ENCODE measurements at regions not wholly inside any gene's neighbourhood (a gene's known extent, or its start where the extent isn't known, plus 50 kb on each side); places are given as distances from the start of the nearest gene placed in this dataset.

DNA sequence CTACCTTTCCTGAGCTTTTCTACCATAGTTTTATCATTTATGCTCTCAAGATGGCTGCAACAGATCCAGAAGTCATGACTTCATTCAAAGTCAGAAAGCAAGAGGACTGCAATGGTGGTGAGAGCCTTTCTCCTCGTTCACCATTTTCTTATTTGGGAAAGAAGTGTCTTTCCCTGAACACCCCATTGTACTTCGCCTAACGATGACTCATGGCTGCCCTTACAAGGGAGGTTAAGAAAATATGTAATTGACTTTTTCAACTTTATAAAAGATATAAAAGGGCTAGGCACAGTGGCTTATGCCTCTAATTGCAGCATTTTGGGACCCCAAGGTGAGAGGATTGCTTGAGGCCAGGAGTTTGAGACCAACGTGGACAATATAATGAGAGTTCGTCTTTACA lies 541.7 kb downstream of the METTL15 start:
- Histone ChIP-seq H3K9me3 (ENCODE audit: control insufficient read depth, insufficient read depth, low read length) (no peaks in the 10 kb centered on the region), H4K20me1 (ENCODE audit: control insufficient read depth, insufficient read depth, low read depth, low read length) (no peaks in the 10 kb centered on the region), H3K9me2 (replicated peaks; ENCODE audit: control insufficient read depth, low read length) (no peaks in the 10 kb centered on the region), H3K4me2 (ENCODE audit: low read length) (no peak overlapping the region), H3K36me3 (ENCODE audit: control insufficient read depth, low read length) (no peaks in the 10 kb centered on the region), H3K27me3 (ENCODE audit: control insufficient read depth, low read length) (no peaks in the 10 kb centered on the region), H3K79me2 (ENCODE audit: control insufficient read depth, low read length) (no peaks in the 10 kb centered on the region), H3K27ac (ENCODE audit: low read depth, low read length) (no peak overlapping the region), H3K4me1 (ENCODE audit: control insufficient read depth, low read length) (no peaks in the 10 kb centered on the region), H3F3A (ENCODE audit: control insufficient read depth, insufficient read depth) (no peaks in the 10 kb centered on the region), H3K4me3 (ENCODE audit: low read length) (no peak overlapping the region)
- TF ChIP-seq, protein P1, sequence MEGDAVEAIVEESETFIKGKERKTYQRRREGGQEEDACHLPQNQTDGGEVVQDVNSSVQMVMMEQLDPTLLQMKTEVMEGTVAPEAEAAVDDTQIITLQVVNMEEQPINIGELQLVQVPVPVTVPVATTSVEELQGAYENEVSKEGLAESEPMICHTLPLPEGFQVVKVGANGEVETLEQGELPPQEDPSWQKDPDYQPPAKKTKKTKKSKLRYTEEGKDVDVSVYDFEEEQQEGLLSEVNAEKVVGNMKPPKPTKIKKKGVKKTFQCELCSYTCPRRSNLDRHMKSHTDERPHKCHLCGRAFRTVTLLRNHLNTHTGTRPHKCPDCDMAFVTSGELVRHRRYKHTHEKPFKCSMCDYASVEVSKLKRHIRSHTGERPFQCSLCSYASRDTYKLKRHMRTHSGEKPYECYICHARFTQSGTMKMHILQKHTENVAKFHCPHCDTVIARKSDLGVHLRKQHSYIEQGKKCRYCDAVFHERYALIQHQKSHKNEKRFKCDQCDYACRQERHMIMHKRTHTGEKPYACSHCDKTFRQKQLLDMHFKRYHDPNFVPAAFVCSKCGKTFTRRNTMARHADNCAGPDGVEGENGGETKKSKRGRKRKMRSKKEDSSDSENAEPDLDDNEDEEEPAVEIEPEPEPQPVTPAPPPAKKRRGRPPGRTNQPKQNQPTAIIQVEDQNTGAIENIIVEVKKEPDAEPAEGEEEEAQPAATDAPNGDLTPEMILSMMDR (IDR thresholded peaks at IDR 0.05; ENCODE audit: low read depth, low read length, poor library complexity, severe bottlenecking), result no peak
- TF ChIP-seq EZH2phosphoT487 (IDR thresholded peaks at IDR 0.05; ENCODE audit: borderline replicate concordance, low read length), result no peak

DNA sequence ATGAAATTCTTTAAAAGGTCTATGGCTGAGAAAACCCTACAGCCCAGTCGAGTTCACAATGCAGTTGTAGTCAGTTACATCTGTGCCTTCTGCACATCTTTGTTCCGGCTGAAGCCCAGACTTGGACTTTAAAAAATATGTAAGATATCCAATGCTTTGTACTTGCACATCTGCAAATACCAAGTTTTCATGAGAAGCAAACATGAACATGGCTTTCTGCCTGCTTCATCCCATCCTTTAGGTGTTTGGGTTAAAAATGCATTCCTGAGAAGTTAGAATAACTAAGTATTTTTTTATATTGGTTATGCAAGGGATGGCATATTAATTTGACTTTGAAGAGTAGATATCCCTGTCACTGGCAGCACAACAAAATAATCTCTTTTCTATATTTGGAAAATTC lies 528.4 kb downstream of the METTL15 start:
- no peak overlapping the region for H3K4me3 ChIP-seq (ENCODE audit: low read length)
- H3K9me2 ChIP-seq (replicated peaks; ENCODE audit: control insufficient read depth, low read length), result no peaks in the 10 kb centered on the region
- H3K79me2 ChIP-seq (ENCODE audit: control insufficient read depth, low read length), result no peaks in the 10 kb centered on the region
- H3F3A ChIP-seq (ENCODE audit: control insufficient read depth, insufficient read depth), result no peaks in the 10 kb centered on the region
- no peaks in the 10 kb centered on the region for H3K27me3 ChIP-seq (ENCODE audit: control insufficient read depth, low read length)
- H3K27ac ChIP-seq (ENCODE audit: low read depth, low read length), result no peak overlapping the region
- no peak for TF ChIP-seq EZH2phosphoT487 (IDR thresholded peaks at IDR 0.05; ENCODE audit: borderline replicate concordance, low read length)
- no peak overlapping the region for H3K4me2 ChIP-seq (ENCODE audit: low read length)
- no peaks in the 10 kb centered on the region for H3K36me3 ChIP-seq (ENCODE audit: control insufficient read depth, low read length)
- no peaks in the 10 kb centered on the region for H3K4me1 ChIP-seq (ENCODE audit: control insufficient read depth, low read length)
- H4K20me1 ChIP-seq (ENCODE audit: control insufficient read depth, insufficient read depth, low read depth, low read length), result no peaks in the 10 kb centered on the region
- no peaks in the 10 kb centered on the region for H3K9me3 ChIP-seq (ENCODE audit: control insufficient read depth, insufficient read depth, low read length)

DNA sequence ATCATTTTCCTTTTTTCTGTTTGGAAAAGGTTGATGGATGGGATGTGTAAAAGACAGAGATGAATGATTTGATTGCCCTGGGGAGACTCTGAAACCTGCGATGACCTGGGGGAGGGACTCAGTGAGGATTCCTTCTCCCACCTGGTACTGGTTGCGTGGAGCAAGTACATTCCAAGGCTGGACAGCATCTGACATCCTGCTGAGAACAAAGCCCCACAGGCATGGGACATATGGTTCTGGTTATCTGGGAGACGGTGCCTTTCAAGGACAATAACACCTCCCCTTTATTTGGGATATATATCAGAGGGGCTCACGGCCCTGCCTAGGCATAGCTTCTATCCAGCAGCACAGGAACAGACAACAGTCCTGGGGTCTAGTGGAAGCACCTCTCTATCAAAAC lies 527.8 kb downstream of the METTL15 start:
- H3K36me3 ChIP-seq (ENCODE audit: control insufficient read depth, low read length), result no peaks in the 10 kb centered on the region
- no peaks in the 10 kb centered on the region for H3K79me2 ChIP-seq (ENCODE audit: control insufficient read depth, low read length)
- no peak overlapping the region for H3K4me2 ChIP-seq (ENCODE audit: low read length)
- no peaks in the 10 kb centered on the region for H3K9me3 ChIP-seq (ENCODE audit: control insufficient read depth, insufficient read depth, low read length)
- no peaks in the 10 kb centered on the region for H3K4me1 ChIP-seq (ENCODE audit: control insufficient read depth, low read length)
- TF ChIP-seq, protein P1 (IDR thresholded peaks at IDR 0.05; ENCODE audit: low read depth, low read length, poor library complexity, severe bottlenecking), result no peak
- TF ChIP-seq EZH2phosphoT487 (IDR thresholded peaks at IDR 0.05; ENCODE audit: borderline replicate concordance, low read length), result no peak
- no peaks in the 10 kb centered on the region for H4K20me1 ChIP-seq (ENCODE audit: control insufficient read depth, insufficient read depth, low read depth, low read length)
- H3K27me3 ChIP-seq (ENCODE audit: control insufficient read depth, low read length), result no peaks in the 10 kb centered on the region
- H3K4me3 ChIP-seq (ENCODE audit: low read length), result no peak overlapping the region
- H3K9me2 ChIP-seq (replicated peaks; ENCODE audit: control insufficient read depth, low read length), result no peaks in the 10 kb centered on the region
- no peak overlapping the region for H3K27ac ChIP-seq (ENCODE audit: low read depth, low read length)
- H3F3A ChIP-seq (ENCODE audit: control insufficient read depth, insufficient read depth), result no peaks in the 10 kb centered on the region

DNA sequence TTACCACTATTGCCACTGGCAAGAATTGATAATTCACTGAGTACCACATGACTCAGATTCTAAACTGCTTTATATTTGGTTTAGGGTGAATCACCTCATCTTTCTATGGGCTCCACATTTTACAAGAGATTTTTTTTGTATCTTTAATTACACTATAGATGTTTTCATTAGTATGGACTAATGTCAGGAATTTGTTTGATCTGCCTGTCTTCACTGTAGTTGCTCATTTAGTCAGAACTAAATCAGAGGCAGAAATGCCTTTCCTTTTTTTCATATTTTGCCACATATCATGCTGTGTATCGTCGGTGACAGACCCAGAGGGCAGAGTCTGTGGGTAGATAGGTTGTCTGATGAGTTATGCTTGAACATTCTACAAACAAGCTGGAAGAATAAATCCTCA lies 524.1 kb downstream of the METTL15 start:
- Histone ChIP-seq H3K4me3 (ENCODE audit: low read length) (no peak overlapping the region), H3K36me3 (ENCODE audit: control insufficient read depth, low read length) (no peaks in the 10 kb centered on the region), H3F3A (ENCODE audit: control insufficient read depth, insufficient read depth) (no peaks in the 10 kb centered on the region), H4K20me1 (ENCODE audit: control insufficient read depth, insufficient read depth, low read depth, low read length) (no peaks in the 10 kb centered on the region), H3K9me2 (replicated peaks; ENCODE audit: control insufficient read depth, low read length) (no peaks in the 10 kb centered on the region), H3K27me3 (ENCODE audit: control insufficient read depth, low read length) (no peaks in the 10 kb centered on the region), H3K4me1 (ENCODE audit: control insufficient read depth, low read length) (no peaks in the 10 kb centered on the region), H3K79me2 (ENCODE audit: control insufficient read depth, low read length) (no peaks in the 10 kb centered on the region), H3K4me2 (ENCODE audit: low read length) (no peak overlapping the region), H3K27ac (ENCODE audit: low read depth, low read length) (no peak overlapping the region), H3K9me3 (ENCODE audit: control insufficient read depth, insufficient read depth, low read length) (no peaks in the 10 kb centered on the region)
- TF ChIP-seq EZH2phosphoT487 (IDR thresholded peaks at IDR 0.05; ENCODE audit: borderline replicate concordance, low read length), result no peak
- TF ChIP-seq, protein P1 (IDR thresholded peaks at IDR 0.05; ENCODE audit: low read depth, low read length, poor library complexity, severe bottlenecking), result no peak

All from DOHH2 (cell line).